ENCODE measurements at regions not wholly inside any gene's neighbourhood (a gene's known extent, or its start where the extent isn't known, plus 50 kb on each side); places are given as distances from the start of the nearest gene placed in this dataset.
A peak's percentile ranks its signal among the peaks of the same experiment; 100 is the strongest.
"Not testable (repeated sequence)": the region's sequence is repeated elsewhere in the genome, so short reads cannot be mapped to it uniquely, and the experiment has no call there.

GRCh38 chr6:11313207-11313606 is 80.7 kb upstream of the NEDD9 start:
- H3K4me3 Mint-ChIP-seq = no peak overlapping the region
- no peak for ATAC-seq (replicated peaks; ENCODE audit: extremely low read depth, poor library complexity, severe bottlenecking)
- H3K9me3 Mint-ChIP-seq = peaks cover 4% of the 10 kb centered on the region
- H3K27me3 Mint-ChIP-seq = no peaks in the 10 kb centered on the region
- H3K27ac Mint-ChIP-seq (ENCODE audit: low read depth) = no peak overlapping the region
- DNase-seq (ENCODE audit: low spot score in 2 of 2) = no peak
- peaks cover 5% of the 10 kb centered on the region for H3K36me3 Mint-ChIP-seq (ENCODE audit: insufficient read depth)
- peaks cover 35% of the 10 kb centered on the region for H3K4me1 Mint-ChIP-seq

GRCh38 chr6:11311970-11312369 is 79.5 kb upstream of the NEDD9 start:
- peaks cover 8% of the 10 kb centered on the region for H3K36me3 Mint-ChIP-seq (ENCODE audit: insufficient read depth)
- ATAC-seq (replicated peaks; ENCODE audit: extremely low read depth, poor library complexity, severe bottlenecking) (no peak), DNase-seq (ENCODE audit: low spot score in 2 of 2) (no peak)
- peaks cover 35% of the 10 kb centered on the region for H3K4me1 Mint-ChIP-seq
- no peak overlapping the region for H3K4me3 Mint-ChIP-seq
- H3K27ac Mint-ChIP-seq (ENCODE audit: low read depth) = no peak overlapping the region
- no peaks in the 10 kb centered on the region for H3K27me3 Mint-ChIP-seq
- peaks cover 4% of the 10 kb centered on the region for H3K9me3 Mint-ChIP-seq

GRCh38 chr6:11309947-11310665 is 77.6 kb upstream of the NEDD9 start:
- Mint-ChIP-seq H3K36me3 (ENCODE audit: insufficient read depth) (peaks cover 16% of the 10 kb centered on the region), H3K4me1 (peaks cover 27% of the 10 kb centered on the region), H3K4me3 (no peak overlapping the region), H3K9me3 (peaks cover 4% of the 10 kb centered on the region), H3K27ac (ENCODE audit: low read depth) (no peak overlapping the region), H3K27me3 (no peaks in the 10 kb centered on the region)
- no peak for ATAC-seq (replicated peaks; ENCODE audit: extremely low read depth, poor library complexity, severe bottlenecking)
- DNase-seq (ENCODE audit: low spot score in 2 of 2) = no peak

- ATAC-seq (replicated peaks; ENCODE audit: extremely low read depth, poor library complexity, severe bottlenecking) (no peak), DNase-seq (ENCODE audit: low spot score in 2 of 2) (no peak)
- Mint-ChIP-seq H3K27ac (ENCODE audit: low read depth) (no peak overlapping the region), H3K4me3 (no peak overlapping the region), H3K27me3 (no peaks in the 10 kb centered on the region), H3K4me1 (peaks cover 40% of the 10 kb centered on the region), H3K9me3 (no peaks in the 10 kb centered on the region), H3K36me3 (ENCODE audit: insufficient read depth) (peaks cover 23% of the 10 kb centered on the region)
Observed at GRCh38 chr6:11307226-11307625, 74.8 kb upstream of the NEDD9 start.

- no peak overlapping the region for H3K4me3 Mint-ChIP-seq
- ATAC-seq (replicated peaks; ENCODE audit: extremely low read depth, poor library complexity, severe bottlenecking) = no peak
- peaks cover 28% of the 10 kb centered on the region for H3K36me3 Mint-ChIP-seq (ENCODE audit: insufficient read depth)
- DNase-seq (ENCODE audit: low spot score in 2 of 2) = no peak
- H3K9me3 Mint-ChIP-seq = no peaks in the 10 kb centered on the region
- H3K27ac Mint-ChIP-seq (ENCODE audit: low read depth) = no peak overlapping the region
- no peaks in the 10 kb centered on the region for H3K27me3 Mint-ChIP-seq
- H3K4me1 Mint-ChIP-seq = peaks cover 45% of the 10 kb centered on the region
Observed at GRCh38 chr6:11304946-11305345, 72.5 kb upstream of the NEDD9 start.

GRCh38 chr6:11299876-11300428 is 67.5 kb upstream of the NEDD9 start:
- not testable (repeated sequence) for H3K9me3 Mint-ChIP-seq; ATAC-seq (replicated peaks; ENCODE audit: extremely low read depth, poor library complexity, severe bottlenecking); H3K27me3 Mint-ChIP-seq; DNase-seq (ENCODE audit: low spot score in 2 of 2)
- peak overlapping the region; percentile 20 for H3K27ac Mint-ChIP-seq (ENCODE audit: low read depth)
- H3K36me3 Mint-ChIP-seq (ENCODE audit: insufficient read depth) = peaks cover 28% of the 10 kb centered on the region
- H3K4me3 Mint-ChIP-seq = peak overlapping the region; percentile 1
- H3K4me1 Mint-ChIP-seq = peaks cover 64% of the 10 kb centered on the region

- DNase-seq (ENCODE audit: low spot score in 2 of 2); H3K9me3 Mint-ChIP-seq; ATAC-seq (replicated peaks; ENCODE audit: extremely low read depth, poor library complexity, severe bottlenecking); H3K27me3 Mint-ChIP-seq: not testable (repeated sequence)
- peaks cover 25% of the 10 kb centered on the region for H3K36me3 Mint-ChIP-seq (ENCODE audit: insufficient read depth)
- H3K4me1 Mint-ChIP-seq = peaks cover 67% of the 10 kb centered on the region
- peak overlapping the region; percentile 1 for H3K4me3 Mint-ChIP-seq
- H3K27ac Mint-ChIP-seq (ENCODE audit: low read depth) = peak overlapping the region; percentile 20
Observed at GRCh38 chr6:11299421-11299784, 66.9 kb upstream of the NEDD9 start.

- H3K36me3 Mint-ChIP-seq (ENCODE audit: insufficient read depth) = peaks cover 19% of the 10 kb centered on the region
- peak overlapping the region; percentile 1 for H3K4me3 Mint-ChIP-seq
- H3K9me3 Mint-ChIP-seq = no peaks in the 10 kb centered on the region
- ATAC-seq (replicated peaks; ENCODE audit: extremely low read depth, poor library complexity, severe bottlenecking) = peak; percentile 36
- H3K4me1 Mint-ChIP-seq = peaks cover 67% of the 10 kb centered on the region
- H3K27me3 Mint-ChIP-seq = no peaks in the 10 kb centered on the region
- DNase-seq (ENCODE audit: low spot score in 2 of 2) = no peak
- H3K27ac Mint-ChIP-seq (ENCODE audit: low read depth) = peak overlapping the region; percentile 20
Observed at GRCh38 chr6:11298651-11299420, 66.4 kb upstream of the NEDD9 start.

- Mint-ChIP-seq H3K36me3 (ENCODE audit: insufficient read depth) (peaks cover 22% of the 10 kb centered on the region), H3K4me3 (no peak overlapping the region), H3K4me1 (peaks cover 67% of the 10 kb centered on the region), H3K9me3 (no peaks in the 10 kb centered on the region), H3K27ac (ENCODE audit: low read depth) (peak overlapping the region; percentile 62), H3K27me3 (no peaks in the 10 kb centered on the region)
- DNase-seq (ENCODE audit: low spot score in 2 of 2) (no peak), ATAC-seq (replicated peaks; ENCODE audit: extremely low read depth, poor library complexity, severe bottlenecking) (no peak)
Observed at GRCh38 chr6:11297376-11297729, 64.9 kb upstream of the NEDD9 start.

- no peaks in the 10 kb centered on the region for H3K27me3 Mint-ChIP-seq
- H3K27ac Mint-ChIP-seq (ENCODE audit: low read depth) = peak overlapping the region; percentile 62
- ATAC-seq (replicated peaks; ENCODE audit: extremely low read depth, poor library complexity, severe bottlenecking) = no peak
- H3K9me3 Mint-ChIP-seq = no peaks in the 10 kb centered on the region
- H3K4me1 Mint-ChIP-seq = peaks cover 64% of the 10 kb centered on the region
- peaks cover 23% of the 10 kb centered on the region for H3K36me3 Mint-ChIP-seq (ENCODE audit: insufficient read depth)
- no peak overlapping the region for H3K4me3 Mint-ChIP-seq
- DNase-seq (ENCODE audit: low spot score in 2 of 2) = no peak
Observed at GRCh38 chr6:11296449-11297375, 64.2 kb upstream of the NEDD9 start.

GRCh38 chr6:11295969-11296368 is 63.5 kb upstream of the NEDD9 start:
- DNase-seq (ENCODE audit: low spot score in 2 of 2) (no peak), ATAC-seq (replicated peaks; ENCODE audit: extremely low read depth, poor library complexity, severe bottlenecking) (no peak)
- Mint-ChIP-seq H3K4me1 (peaks cover 61% of the 10 kb centered on the region), H3K9me3 (no peaks in the 10 kb centered on the region), H3K36me3 (ENCODE audit: insufficient read depth) (peaks cover 21% of the 10 kb centered on the region), H3K27ac (ENCODE audit: low read depth) (no peak overlapping the region), H3K27me3 (no peaks in the 10 kb centered on the region), H3K4me3 (no peak overlapping the region)

- DNase-seq (ENCODE audit: low spot score in 2 of 2) (no peak), ATAC-seq (replicated peaks; ENCODE audit: extremely low read depth, poor library complexity, severe bottlenecking) (no peak)
- Mint-ChIP-seq H3K4me3 (no peak overlapping the region), H3K27ac (ENCODE audit: low read depth) (no peak overlapping the region), H3K27me3 (no peaks in the 10 kb centered on the region), H3K36me3 (ENCODE audit: insufficient read depth) (peaks cover 15% of the 10 kb centered on the region), H3K9me3 (no peaks in the 10 kb centered on the region), H3K4me1 (peaks cover 49% of the 10 kb centered on the region)
Observed at GRCh38 chr6:11294228-11294627, 61.8 kb upstream of the NEDD9 start.

Measured in central memory CD8-positive, alpha-beta T cell (primary cell).